ENCODE measurements at regions not wholly inside any gene's neighbourhood (a gene's known extent, or its start where the extent isn't known, plus 50 kb on each side); places are given as distances from the start of the nearest gene placed in this dataset.

DNA sequence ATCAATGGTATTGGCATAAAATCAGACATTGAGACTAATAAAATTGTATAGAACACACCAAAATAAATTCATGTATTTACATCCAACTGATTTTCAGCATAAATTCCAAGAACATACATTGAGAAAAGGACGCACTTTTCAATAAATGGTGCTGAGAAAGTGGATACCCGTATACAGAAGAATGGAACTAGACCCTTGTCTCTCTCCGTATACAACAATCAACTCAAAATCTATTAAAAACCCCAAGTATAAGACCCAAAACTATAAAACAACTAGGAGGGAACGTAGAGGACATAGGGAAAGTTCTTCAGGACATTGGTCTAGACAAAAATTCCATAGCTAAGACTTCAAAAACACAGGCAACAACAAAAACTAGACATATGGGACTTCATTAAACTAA is 97.4 kb downstream of the GGTLC2 start:
- no CpG with 5 or more reads among the region's 4 CpGs for WGBS (ENCODE audit: insufficient coverage)
- no peaks in the 10 kb centered on the region for H3K9me3 Mint-ChIP-seq (ENCODE audit: insufficient read depth)
- Histone ChIP-seq H3K9me3 (ENCODE audit: control extremely low read depth in 1 of 3, control insufficient read depth in 2 of 3, insufficient read depth in 1 of 3, low read length in 2 of 3) (peaks cover 0 to 7% (median 0%) of the 10 kb centered on the region in 3 donors), H3K4me3 (ENCODE audit: control extremely low read depth in 1 of 5, extremely low read depth in 1 of 5, insufficient read depth in 1 of 5, low read depth in 2 of 5, low read length in 4 of 5) (no peak overlapping the region), H3K36me3 (replicated peaks in 1 of 2; ENCODE audit: control extremely low read depth in 1 of 2, control insufficient read depth in 1 of 2, extremely low read depth in 1 of 2, insufficient read depth in 2 of 2, low read length in 1 of 2) (no peaks in the 10 kb centered on the region), H3K4me2 (replicated peaks; ENCODE audit: low read depth, low read length, poor library complexity, severe bottlenecking) (no peak overlapping the region), H3K27me3 (replicated peaks in 1 of 4; ENCODE audit: control extremely low read depth in 1 of 4, control insufficient read depth in 3 of 4, insufficient read depth in 4 of 4, low read length in 3 of 4) (peaks cover 0 to 6% (median 2%) of the 10 kb centered on the region in 4 experiments), H3K79me2 (ENCODE audit: control insufficient read depth, insufficient read depth, low read length) (no peaks in the 10 kb centered on the region), H3K4me1 (ENCODE audit: control insufficient read depth in 2 of 2, insufficient read depth in 2 of 2, low read length in 2 of 2) (peaks cover 18 to 23% of the 10 kb centered on the region in 2 donors), H3K27ac (ENCODE audit: low read length in 2 of 2) (no peak overlapping the region), H3K9ac (ENCODE audit: low read length) (no peak overlapping the region), H2AFZ (ENCODE audit: insufficient read depth, low read depth, low read length, poor library complexity, severe bottlenecking) (no peak overlapping the region), H4K20me1 (ENCODE audit: control insufficient read depth, insufficient read depth, low read length, poor library complexity, severe bottlenecking) (no peaks in the 10 kb centered on the region)
- no peak for DNase-seq
- ATAC-seq (ENCODE audit: low read depth): no peak
- TF ChIP-seq, protein P1, sequence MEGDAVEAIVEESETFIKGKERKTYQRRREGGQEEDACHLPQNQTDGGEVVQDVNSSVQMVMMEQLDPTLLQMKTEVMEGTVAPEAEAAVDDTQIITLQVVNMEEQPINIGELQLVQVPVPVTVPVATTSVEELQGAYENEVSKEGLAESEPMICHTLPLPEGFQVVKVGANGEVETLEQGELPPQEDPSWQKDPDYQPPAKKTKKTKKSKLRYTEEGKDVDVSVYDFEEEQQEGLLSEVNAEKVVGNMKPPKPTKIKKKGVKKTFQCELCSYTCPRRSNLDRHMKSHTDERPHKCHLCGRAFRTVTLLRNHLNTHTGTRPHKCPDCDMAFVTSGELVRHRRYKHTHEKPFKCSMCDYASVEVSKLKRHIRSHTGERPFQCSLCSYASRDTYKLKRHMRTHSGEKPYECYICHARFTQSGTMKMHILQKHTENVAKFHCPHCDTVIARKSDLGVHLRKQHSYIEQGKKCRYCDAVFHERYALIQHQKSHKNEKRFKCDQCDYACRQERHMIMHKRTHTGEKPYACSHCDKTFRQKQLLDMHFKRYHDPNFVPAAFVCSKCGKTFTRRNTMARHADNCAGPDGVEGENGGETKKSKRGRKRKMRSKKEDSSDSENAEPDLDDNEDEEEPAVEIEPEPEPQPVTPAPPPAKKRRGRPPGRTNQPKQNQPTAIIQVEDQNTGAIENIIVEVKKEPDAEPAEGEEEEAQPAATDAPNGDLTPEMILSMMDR (IDR thresholded peaks at IDR 0.05): no peak
- TF ChIP-seq EZH2 (IDR thresholded peaks at IDR 0.05; ENCODE audit: borderline replicate concordance, insufficient read depth, low read depth, low read length, poor library complexity, severe bottlenecking): no peak
- POLR2A ChIA-PET: no interaction called here
- intact Hi-C loops (cut with micrococcal nuclease): no loop called here
- no peak overlapping the region for H3K27ac Mint-ChIP-seq
- H3K27me3 Mint-ChIP-seq: peaks cover 27% of the 10 kb centered on the region
- H3K4me3 Mint-ChIP-seq: no peak overlapping the region
- H3K4me1 Mint-ChIP-seq: peaks cover 25% of the 10 kb centered on the region
- CTCF ChIA-PET: interaction anchor here (1.0 to 4.6 kb wide), 6 partner anchors 11 to 75 kb away, joined by 3 to 22 read pairs (median 6); no protein-coding TSS in a partner anchor

DNA sequence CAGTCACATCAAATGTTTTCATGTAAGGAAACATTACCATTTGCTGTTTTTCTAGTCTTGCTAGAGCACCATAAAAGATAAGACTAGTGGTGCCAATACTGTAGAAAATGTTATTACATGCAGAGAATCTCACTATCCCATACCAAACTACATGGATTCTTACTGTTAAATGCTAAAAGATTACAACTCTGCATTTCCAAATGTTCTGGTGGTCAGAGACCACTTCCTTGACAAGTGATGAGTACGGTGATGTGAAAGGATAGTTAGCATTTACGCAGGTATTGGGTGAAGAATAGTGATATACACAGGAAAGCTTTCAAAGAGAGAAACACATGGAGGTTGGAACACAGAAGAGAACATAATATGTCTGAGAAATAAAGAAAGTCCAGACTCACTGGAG is 98.2 kb downstream of the GGTLC2 start:
- H3K4me1 ChIP-seq (ENCODE audit: control insufficient read depth in 2 of 2, insufficient read depth in 2 of 2, low read length in 2 of 2): peaks cover 25 to 31% of the 10 kb centered on the region in 2 donors
- 87% methylated on average over 2 of the region's 2 CpGs for WGBS (ENCODE audit: insufficient coverage)
- no peak for DNase-seq
- TF ChIP-seq EZH2 (IDR thresholded peaks at IDR 0.05; ENCODE audit: borderline replicate concordance, insufficient read depth, low read depth, low read length, poor library complexity, severe bottlenecking): no peak
- TF ChIP-seq, protein P1 (IDR thresholded peaks at IDR 0.05): no peak
- intact Hi-C loops (cut with micrococcal nuclease): no loop called here
- Mint-ChIP-seq H3K9me3 (ENCODE audit: insufficient read depth) (no peaks in the 10 kb centered on the region), H3K4me1 (peaks cover 33% of the 10 kb centered on the region), H3K27me3 (peaks cover 21% of the 10 kb centered on the region), H3K4me3 (no peak overlapping the region), H3K27ac (no peak overlapping the region)
- H3K9ac ChIP-seq (ENCODE audit: low read length): no peak overlapping the region
- ChIA-PET CTCF (interaction anchor here (1.0 to 5.6 kb wide), 8 partner anchors 10 to 76 kb away, joined by 3 to 63 read pairs (median 6); no protein-coding TSS in a partner anchor), POLR2A (no interaction called here)
- H3K9me3 ChIP-seq (ENCODE audit: control extremely low read depth in 1 of 3, control insufficient read depth in 2 of 3, insufficient read depth in 1 of 3, low read length in 2 of 3): peaks cover 0 to 10% (median 0%) of the 10 kb centered on the region in 3 donors
- H3K4me3 ChIP-seq (ENCODE audit: control extremely low read depth in 1 of 5, extremely low read depth in 1 of 5, insufficient read depth in 1 of 5, low read depth in 2 of 5, low read length in 4 of 5): no peak overlapping the region
- no peaks in the 10 kb centered on the region for H3K36me3 ChIP-seq (replicated peaks in 1 of 2; ENCODE audit: control extremely low read depth in 1 of 2, control insufficient read depth in 1 of 2, extremely low read depth in 1 of 2, insufficient read depth in 2 of 2, low read length in 1 of 2)
- no peak for ATAC-seq (ENCODE audit: low read depth)
- no peak overlapping the region for H3K4me2 ChIP-seq (replicated peaks; ENCODE audit: low read depth, low read length, poor library complexity, severe bottlenecking)
- H3K79me2 ChIP-seq (ENCODE audit: control insufficient read depth, insufficient read depth, low read length): no peaks in the 10 kb centered on the region
- no peak overlapping the region for H2AFZ ChIP-seq (ENCODE audit: insufficient read depth, low read depth, low read length, poor library complexity, severe bottlenecking)
- peaks cover 0 to 6% (median 2%) of the 10 kb centered on the region in 4 experiments for H3K27me3 ChIP-seq (replicated peaks in 1 of 4; ENCODE audit: control extremely low read depth in 1 of 4, control insufficient read depth in 3 of 4, insufficient read depth in 4 of 4, low read length in 3 of 4)
- H4K20me1 ChIP-seq (ENCODE audit: control insufficient read depth, insufficient read depth, low read length, poor library complexity, severe bottlenecking): no peaks in the 10 kb centered on the region
- H3K27ac ChIP-seq (ENCODE audit: low read length in 2 of 2): no peak overlapping the region
